Ovary (tissue), 3 donors: ENCODE measurements at regions not wholly inside any gene's neighbourhood (a gene's known extent, or its start where the extent isn't known, plus 50 kb on each side); places are given as distances from the start of the nearest gene placed in this dataset.

Source experiments
- CTCF ChIP-seq, 3 donors: fragments of 450-650 bp in 2 of 3; fragments of 200-600 bp in 1 of 3; IDR thresholded peaks; one replicate each; pipeline versions ENCODE4 v1.5.1 to v1.8.0; 2016 to 2022; ENCODE audit warnings: antibody characterized with exemption in 3 of 3, mild to moderate bottlenecking in 1 of 3
- EP300 ChIP-seq: sonication (generic); formaldehyde crosslinking; IDR thresholded peaks from one replicate; pipeline ENCODE4 v1.6.1; 2017; ENCODE audit warnings: antibody characterized with exemption
- POLR2A ChIP-seq: fragments of 450-650 bp; IDR thresholded peaks from one replicate; pipeline ENCODE4 v1.6.1; 2017; ENCODE audit warnings: antibody characterized with exemption, mild to moderate bottlenecking, moderate library complexity
- donor health status: DM: no; HTN: no; CAD: no.

- TF ChIP-seq CTCF (IDR thresholded peaks at IDR 0.05) (no peak), POLR2A (no peak), EP300 (no peak)
Measured at GRCh38 chr5:37926732-37927131, 86.9 kb upstream of the GDNF start.
